Esophagus squamous epithelium (tissue), 5 donors: ENCODE measurements at regions not wholly inside any gene's neighbourhood (a gene's known extent, or its start where the extent isn't known, plus 50 kb on each side); places are given as distances from the start of the nearest gene placed in this dataset.

Experiments used
- DNase-seq: peaks from one replicate; lab custom pipeline; 2025; lab: John Stamatoyannopoulos, UW
- H3K27ac ChIP-seq, 4 donors: fragments of 200-600 bp; sonication (generic); one replicate each; pipeline ENCODE4 v1.5.1; 2016 to 2019; ENCODE audit warnings: mild to moderate bottlenecking in 1 of 4
- H3K27me3 ChIP-seq, 4 donors: fragments of 200-600 bp; sonication (generic); 1 replicate in 3 of 4; 2 replicates in 1 of 4; pipeline versions ENCODE4 v1.5.1 to v1.6.0; 2017 to 2021; ENCODE audit warnings: antibody characterized with exemption in 1 of 4
- H3K36me3 ChIP-seq, 3 donors: fragments of 200-600 bp; sonication (generic); one replicate each; pipeline ENCODE4 v1.5.1; 2016 to 2019
- H3K4me1 ChIP-seq, 3 donors: fragments of 200-600 bp; sonication (generic); one replicate each; pipeline ENCODE4 v1.5.1; 2017 to 2019
- H3K4me3 ChIP-seq, 4 donors: fragments of 200-600 bp; sonication (generic); 1 replicate in 3 of 4; 2 replicates in 1 of 4; pipeline ENCODE4 v1.5.1; 2016 to 2019; ENCODE audit warnings: mild to moderate bottlenecking in 2 of 4, moderate library complexity in 1 of 4
- H3K9me3 ChIP-seq, 3 donors: fragments of 200-600 bp; sonication (generic); one replicate each; pipeline ENCODE4 v1.5.1; 2016 to 2019
- POLR2A ChIP-seq, 4 donors: fragments of 450-650 bp; IDR thresholded peaks; one replicate each; pipeline ENCODE4 v1.6.1; 2017; ENCODE audit warnings: antibody characterized with exemption in 4 of 4, mild to moderate bottlenecking in 4 of 4, moderate library complexity in 3 of 4
- WGBS, 2 donors: methylation state at CpG; one replicate each; pipeline ENCODE4 v1.1.5; 2018; 5-methylcytosine and 5-hydroxymethylcytosine counted together
- intact Hi-C: fragments of 100-400 bp; cut with DNase I; formaldehyde crosslinking; loops from one replicate; pipeline ENCODE4 v1.15.0; 2022
- TF ChIP-seq, protein P1 (sequence below), 6 experiments: fragments of 450-650 bp in 4 of 6; fragments of 200-600 bp in 2 of 6; sonication (generic) in 2 of 6; IDR thresholded peaks; one replicate each; pipeline ENCODE4 v1.5.1; 2016 to 2019; ENCODE audit warnings: antibody characterized with exemption in 6 of 6, mild to moderate bottlenecking in 4 of 6, moderate library complexity in 4 of 6
- donor health status: DM: yes; HTN: yes; CAD: no.

DNA sequence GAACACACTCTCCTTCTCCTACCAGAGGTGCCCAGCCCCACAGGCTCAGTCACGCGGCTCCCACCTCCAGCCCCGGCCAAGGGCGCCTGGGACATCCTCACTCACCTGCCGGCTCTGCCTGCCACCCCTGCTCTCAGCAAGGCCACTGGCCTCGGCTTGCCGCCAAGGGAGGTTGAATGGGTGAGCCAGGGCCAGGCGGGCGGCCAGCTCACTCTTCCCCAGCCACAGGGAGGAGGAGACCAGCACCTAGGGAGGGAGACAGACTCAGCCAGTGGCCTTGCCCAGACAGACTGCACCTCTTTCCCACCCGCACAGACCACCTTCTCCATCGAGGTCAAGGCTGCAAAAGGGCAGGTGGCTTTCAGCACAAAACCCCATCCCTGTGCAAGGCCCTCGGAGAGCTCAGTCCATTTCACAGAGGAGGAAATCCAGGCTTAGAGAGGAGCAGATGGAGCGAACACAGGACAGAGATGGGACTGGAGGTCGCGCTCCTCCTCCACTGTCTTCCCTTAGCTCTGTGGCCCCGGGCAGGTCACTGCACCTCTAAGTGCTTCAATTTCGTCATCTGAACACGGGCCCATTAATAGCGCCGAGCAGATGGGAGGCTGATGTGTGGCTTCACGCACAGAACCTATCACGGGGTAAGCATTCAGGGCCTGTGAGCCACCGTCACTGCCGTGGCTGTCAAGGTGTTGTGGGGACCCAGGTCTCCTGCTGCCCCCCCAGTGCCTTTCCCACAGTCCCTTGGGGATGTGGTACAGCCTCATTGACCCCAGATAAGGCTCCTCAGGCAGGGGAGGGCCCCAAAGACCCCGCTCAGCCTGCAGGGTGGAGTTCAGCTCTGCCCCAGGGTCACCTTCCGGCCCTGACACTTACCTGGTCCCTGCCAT lies 56.1 kb downstream of the RMI2 start:
- intact Hi-C loops: loop anchor here (5.0 to 10.0 kb wide), 2 partner anchors 103 to 126 kb away; a partner anchor contains a TSS
- no peak for DNase-seq
- Histone ChIP-seq H3K27ac (no peak overlapping the region), H3K27me3 (peaks cover 0 to 3% (median 0%) of the 10 kb centered on the region in 4 donors), H3K9me3 (no peaks in the 10 kb centered on the region), H3K4me1 (peaks cover 0 to 2% (median 0%) of the 10 kb centered on the region in 3 donors), H3K36me3 (no peaks in the 10 kb centered on the region), H3K4me3 (no peak overlapping the region)
- TF ChIP-seq POLR2A (IDR thresholded peaks at IDR 0.05): no peak
- TF ChIP-seq, protein P1, sequence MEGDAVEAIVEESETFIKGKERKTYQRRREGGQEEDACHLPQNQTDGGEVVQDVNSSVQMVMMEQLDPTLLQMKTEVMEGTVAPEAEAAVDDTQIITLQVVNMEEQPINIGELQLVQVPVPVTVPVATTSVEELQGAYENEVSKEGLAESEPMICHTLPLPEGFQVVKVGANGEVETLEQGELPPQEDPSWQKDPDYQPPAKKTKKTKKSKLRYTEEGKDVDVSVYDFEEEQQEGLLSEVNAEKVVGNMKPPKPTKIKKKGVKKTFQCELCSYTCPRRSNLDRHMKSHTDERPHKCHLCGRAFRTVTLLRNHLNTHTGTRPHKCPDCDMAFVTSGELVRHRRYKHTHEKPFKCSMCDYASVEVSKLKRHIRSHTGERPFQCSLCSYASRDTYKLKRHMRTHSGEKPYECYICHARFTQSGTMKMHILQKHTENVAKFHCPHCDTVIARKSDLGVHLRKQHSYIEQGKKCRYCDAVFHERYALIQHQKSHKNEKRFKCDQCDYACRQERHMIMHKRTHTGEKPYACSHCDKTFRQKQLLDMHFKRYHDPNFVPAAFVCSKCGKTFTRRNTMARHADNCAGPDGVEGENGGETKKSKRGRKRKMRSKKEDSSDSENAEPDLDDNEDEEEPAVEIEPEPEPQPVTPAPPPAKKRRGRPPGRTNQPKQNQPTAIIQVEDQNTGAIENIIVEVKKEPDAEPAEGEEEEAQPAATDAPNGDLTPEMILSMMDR (IDR thresholded peaks at IDR 0.05): no peak
- 82 to 83% methylated on average over 13 to 16 of the region's 26 CpGs for WGBS, 2 donors

DNA sequence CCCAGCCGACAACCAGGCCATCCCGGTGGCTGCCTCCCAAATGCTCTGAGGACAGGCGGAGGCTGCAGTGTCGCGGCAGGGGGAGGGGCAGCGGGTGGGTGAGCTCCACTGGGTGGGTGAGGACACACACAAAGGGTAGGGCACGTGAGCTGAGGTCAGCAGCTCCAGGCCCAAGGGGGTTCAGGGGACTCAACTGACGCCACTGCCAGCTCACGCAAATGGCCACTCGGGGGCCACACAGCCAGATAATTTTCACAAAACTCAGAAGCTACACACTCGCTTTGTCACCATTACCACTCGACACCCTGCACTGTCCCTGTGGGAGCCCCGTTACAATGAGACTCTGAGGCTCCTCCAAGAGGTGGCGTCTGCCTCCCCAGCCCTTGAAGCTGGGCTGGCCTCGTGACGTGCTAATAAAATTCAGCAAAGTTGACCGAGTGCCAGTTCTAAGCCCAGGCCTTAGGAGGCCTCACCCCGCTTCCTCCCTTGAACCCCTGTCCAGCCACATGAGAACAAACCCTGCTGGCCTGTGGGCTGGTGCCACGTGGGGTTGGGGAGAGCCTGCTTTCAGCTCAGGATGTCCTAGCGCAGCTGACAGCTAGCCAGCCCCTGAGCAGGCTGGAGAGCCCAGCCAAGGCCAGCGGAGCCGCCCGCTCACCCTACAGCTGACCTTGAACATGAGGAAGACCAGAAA lies 56.9 kb downstream of the RMI2 start:
- TF ChIP-seq, protein P1 (IDR thresholded peaks at IDR 0.05): no peak
- TF ChIP-seq POLR2A (IDR thresholded peaks at IDR 0.05): no peak
- Histone ChIP-seq H3K36me3 (no peaks in the 10 kb centered on the region), H3K27me3 (peaks cover 0 to 3% (median 0%) of the 10 kb centered on the region in 4 donors), H3K4me3 (no peak overlapping the region), H3K4me1 (no peaks in the 10 kb centered on the region), H3K27ac (no peak overlapping the region), H3K9me3 (no peaks in the 10 kb centered on the region)
- no peak for DNase-seq
- intact Hi-C loops: loop anchor here (5.0 to 10.0 kb wide), 2 partner anchors 103 to 125 kb away; a partner anchor contains a TSS
- WGBS, 2 donors: 57 to 93% methylated on average over 3 to 7 of the region's 23 CpGs

DNA sequence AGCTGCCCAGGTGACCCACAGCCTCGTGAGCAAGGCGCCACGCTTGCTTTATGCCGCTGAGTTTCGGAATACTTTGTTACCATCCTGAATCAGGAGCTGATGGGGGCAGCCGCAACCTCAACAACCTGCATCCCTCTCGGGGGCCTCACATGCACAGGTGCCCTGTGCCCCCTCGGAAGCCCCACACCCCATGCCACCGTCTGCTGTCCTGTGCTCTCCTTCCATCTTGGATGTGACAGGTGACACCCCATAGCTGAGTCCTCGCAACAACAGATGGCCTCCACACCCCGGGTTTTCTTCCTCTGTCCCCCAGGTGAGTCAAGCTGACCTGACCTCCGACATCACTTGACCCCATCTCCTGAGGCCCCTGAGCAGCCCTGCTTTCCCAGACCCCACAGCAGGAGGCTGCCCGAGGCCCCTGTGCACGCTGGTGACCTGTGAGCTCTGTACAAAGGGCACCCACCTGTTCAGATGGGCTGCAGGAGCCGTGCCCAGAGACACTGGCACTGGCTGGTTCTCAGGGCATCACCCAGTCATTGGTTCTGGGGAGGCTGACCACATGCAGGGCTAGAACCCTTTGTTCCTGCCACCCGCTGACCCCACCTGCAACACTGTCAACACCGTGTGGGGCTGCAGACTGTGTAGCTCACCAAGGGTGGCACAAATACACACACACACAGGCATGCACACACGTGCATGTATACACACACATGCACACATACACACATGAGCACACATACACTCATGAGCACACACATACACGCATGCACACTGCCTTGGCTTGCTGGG lies 57.7 kb downstream of the RMI2 start:
- 80% methylated on average over 18 of the region's 19 CpGs; no CpG with 5 or more reads in 1 of the 2 donors for WGBS, 2 donors

DNA sequence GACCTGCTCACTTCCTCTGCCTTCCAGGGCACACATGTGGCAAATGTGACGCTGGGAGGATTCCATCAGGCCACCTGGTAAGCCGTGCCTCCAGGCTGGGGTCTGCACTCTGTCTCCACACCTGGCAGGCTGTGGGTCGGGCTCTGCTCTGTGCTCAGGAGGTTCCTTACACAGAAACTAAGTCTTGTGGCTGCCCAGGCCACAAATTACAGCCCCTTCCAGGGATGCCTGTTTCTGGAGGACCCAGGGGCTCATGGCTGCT lies 58.2 kb downstream of the RMI2 start:
- WGBS, 2 donors: 87% methylated on average over 3 of the region's 3 CpGs; no CpG with 5 or more reads in 1 of the 2 donors
- H3K36me3 ChIP-seq: no peaks in the 10 kb centered on the region
- DNase-seq: no peak
- TF ChIP-seq, protein P1 (IDR thresholded peaks at IDR 0.05): no peak
- TF ChIP-seq POLR2A (IDR thresholded peaks at IDR 0.05): no peak
- intact Hi-C loops: loop anchor here (5.0 to 10.0 kb wide), 2 partner anchors 101 to 124 kb away; a partner anchor contains a TSS
- no peak overlapping the region for H3K27ac ChIP-seq
- no peaks in the 10 kb centered on the region for H3K4me1 ChIP-seq
- no peak overlapping the region for H3K4me3 ChIP-seq
- H3K9me3 ChIP-seq: no peaks in the 10 kb centered on the region
- peaks cover 0 to 3% (median 0%) of the 10 kb centered on the region in 4 donors for H3K27me3 ChIP-seq

More for the DNA sequence above, 57.7 kb downstream of the RMI2 start:
- H3K27ac ChIP-seq: no peak overlapping the region
- H3K9me3 ChIP-seq: no peaks in the 10 kb centered on the region
- peaks cover 0 to 3% (median 0%) of the 10 kb centered on the region in 4 donors for H3K27me3 ChIP-seq
- DNase-seq: no peak
- no peaks in the 10 kb centered on the region for H3K4me1 ChIP-seq
- no peak overlapping the region for H3K4me3 ChIP-seq
- intact Hi-C loops: loop anchor here (5.0 to 10.0 kb wide), 2 partner anchors 102 to 124 kb away; a partner anchor contains a TSS
- TF ChIP-seq, protein P1 (IDR thresholded peaks at IDR 0.05): no peak
- no peak for TF ChIP-seq POLR2A (IDR thresholded peaks at IDR 0.05)
- H3K36me3 ChIP-seq: no peaks in the 10 kb centered on the region
